ENCODE measurements at regions not wholly inside any gene's neighbourhood (a gene's known extent, or its start where the extent isn't known, plus 50 kb on each side); places are given as distances from the start of the nearest gene placed in this dataset.

DNA sequence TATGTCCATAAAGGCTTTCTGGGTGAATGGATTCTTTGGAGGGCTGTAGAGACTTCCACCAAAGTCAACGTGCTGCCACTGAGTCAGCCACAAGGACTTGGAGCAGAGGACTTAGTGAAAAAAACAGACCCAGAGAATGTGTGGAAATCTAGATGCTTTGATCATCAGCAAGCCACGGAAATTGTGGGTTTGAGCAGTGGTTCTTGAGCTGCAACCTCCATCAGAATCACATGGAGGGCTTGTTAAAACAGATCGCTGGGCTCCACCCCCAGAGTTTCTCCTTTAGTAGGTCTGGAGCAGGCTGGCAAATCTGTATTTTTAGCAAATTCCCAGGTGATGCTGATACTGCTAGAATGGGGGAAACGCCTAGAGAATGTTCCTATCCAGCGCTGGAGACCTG, 95.3 kb downstream of the RBM43 start:
- Mint-ChIP-seq H3K27ac (no peak overlapping the region), H3K4me1 (no peaks in the 10 kb centered on the region), H3K36me3 (no peaks in the 10 kb centered on the region), H3K9me3 (no peaks in the 10 kb centered on the region), H3K4me3 (no peak overlapping the region)
- DNase-seq (ENCODE audit: low spot score in 2 of 2) (no peak), ATAC-seq (no peak)

- H3K4me3 Mint-ChIP-seq, result no peak overlapping the region
- no peak overlapping the region for H3K27ac Mint-ChIP-seq
- H3K9me3 Mint-ChIP-seq, result no peaks in the 10 kb centered on the region
- H3K4me1 Mint-ChIP-seq, result no peaks in the 10 kb centered on the region
- H3K36me3 Mint-ChIP-seq, result no peaks in the 10 kb centered on the region
- ATAC-seq (no peak), DNase-seq (ENCODE audit: low spot score in 2 of 2) (no peak)
Measured at GRCh38 chr2:151165105-151165684, 96.5 kb downstream of the RBM43 start.

DNA sequence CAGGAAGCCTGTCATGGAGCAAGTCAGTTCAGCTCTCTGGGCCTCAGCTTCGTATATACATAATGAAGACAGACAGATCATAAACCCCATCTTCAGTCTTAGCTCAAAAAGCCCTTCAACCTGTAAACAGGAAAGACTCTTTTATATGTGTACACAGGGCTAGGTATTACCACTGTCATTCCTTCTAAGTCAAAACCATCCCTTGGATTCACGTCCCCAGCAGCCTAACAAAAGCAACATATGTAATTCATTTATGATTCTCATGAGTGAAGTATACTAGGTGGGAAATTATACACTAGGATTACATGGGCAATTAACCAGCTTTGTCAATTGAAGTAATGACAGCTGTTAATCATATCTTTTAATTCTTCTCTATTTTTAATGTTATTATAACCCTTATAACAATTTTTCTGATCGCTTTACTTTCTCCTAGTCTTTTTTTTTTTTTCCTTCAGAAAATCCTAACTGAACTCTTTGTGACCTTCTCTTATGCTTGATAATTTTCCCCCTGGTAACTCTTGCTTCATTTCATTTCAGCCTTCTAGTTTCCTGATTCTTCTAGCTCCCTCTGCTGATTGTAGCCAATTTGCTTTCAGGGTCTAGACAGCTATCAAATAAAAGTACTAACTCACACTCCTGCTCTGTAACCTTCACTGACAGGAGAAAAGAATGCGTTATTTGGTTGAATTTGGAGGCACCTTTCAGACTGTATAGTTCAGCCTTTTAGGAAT, 99.7 kb downstream of the RBM43 start:
- H3K27ac Mint-ChIP-seq, result no peak overlapping the region
- H3K9me3 Mint-ChIP-seq, result no peaks in the 10 kb centered on the region
- no peak for ATAC-seq
- H3K4me1 Mint-ChIP-seq, result no peaks in the 10 kb centered on the region
- no peaks in the 10 kb centered on the region for H3K36me3 Mint-ChIP-seq
- H3K4me3 Mint-ChIP-seq, result no peak overlapping the region
- no peak for DNase-seq (ENCODE audit: low spot score in 2 of 2)

GRCh38 chr2:151159109-151159662, 102.5 kb downstream of the RBM43 start:
- no peak overlapping the region for H3K27ac Mint-ChIP-seq
- no peaks in the 10 kb centered on the region for H3K9me3 Mint-ChIP-seq
- H3K36me3 Mint-ChIP-seq, result no peaks in the 10 kb centered on the region
- H3K4me1 Mint-ChIP-seq, result no peaks in the 10 kb centered on the region
- DNase-seq (ENCODE audit: low spot score in 2 of 2) (no peak), ATAC-seq (no peak)
- no peak overlapping the region for H3K4me3 Mint-ChIP-seq

DNA sequence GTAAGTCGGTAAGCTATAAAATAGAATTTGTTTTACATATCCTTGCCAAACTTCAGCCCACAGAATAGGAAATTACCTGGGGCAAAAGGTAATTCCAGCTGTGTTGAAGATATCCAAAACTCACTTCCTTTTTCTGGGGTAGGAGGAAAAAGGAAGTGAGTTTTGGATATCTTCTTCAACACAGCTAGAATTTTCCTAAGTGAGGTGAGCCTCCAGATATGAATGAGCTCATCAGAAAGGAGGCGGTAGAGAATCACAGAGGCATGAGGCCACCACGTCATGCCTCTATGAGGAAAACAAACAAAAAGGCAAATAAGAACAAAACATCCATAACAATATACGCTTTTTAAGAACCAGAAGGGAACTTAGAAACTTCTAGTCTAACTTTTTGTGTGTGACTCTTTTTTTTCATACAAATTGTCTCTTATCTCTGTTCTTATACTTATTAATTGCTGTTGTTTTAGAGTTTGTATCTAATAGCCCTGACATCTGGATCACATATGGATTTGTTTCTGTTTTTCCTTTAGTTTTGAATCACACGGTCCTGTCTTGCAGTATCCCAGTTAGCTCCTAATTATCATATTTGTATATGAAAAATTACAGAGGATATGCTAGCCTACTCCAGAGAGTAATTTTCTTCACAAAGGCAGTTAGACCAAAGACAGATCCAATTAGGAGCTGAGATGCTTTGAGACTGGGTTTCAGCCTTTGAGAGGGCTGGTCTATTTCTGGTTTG, 104.5 kb downstream of the RBM43 start:
- no peak overlapping the region for H3K4me3 Mint-ChIP-seq
- no peaks in the 10 kb centered on the region for H3K9me3 Mint-ChIP-seq
- no peaks in the 10 kb centered on the region for H3K4me1 Mint-ChIP-seq
- ATAC-seq (no peak), DNase-seq (ENCODE audit: low spot score in 2 of 2) (no peak)
- H3K27ac Mint-ChIP-seq, result no peak overlapping the region
- H3K36me3 Mint-ChIP-seq, result no peaks in the 10 kb centered on the region

DNA sequence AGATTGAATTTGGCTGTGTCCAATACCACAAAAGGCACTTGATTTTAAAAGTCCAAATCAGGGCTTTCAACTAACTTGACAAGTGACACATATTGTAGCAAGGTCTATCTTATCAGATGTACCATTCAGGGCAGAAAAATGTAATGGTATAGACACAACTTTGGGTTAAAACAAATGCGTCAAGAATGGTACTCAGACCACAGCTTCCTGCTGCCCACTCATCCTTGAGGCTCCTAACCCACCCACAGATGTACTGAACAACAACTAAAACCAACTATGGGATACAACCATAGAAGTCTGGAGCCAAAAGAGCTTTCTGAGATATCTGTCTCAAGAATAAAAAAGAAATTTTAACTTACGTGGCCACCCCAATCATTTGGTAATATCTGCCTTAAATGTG, 105.2 kb downstream of the RBM43 start:
- Mint-ChIP-seq H3K9me3 (no peaks in the 10 kb centered on the region), H3K4me3 (no peak overlapping the region), H3K27ac (no peak overlapping the region), H3K4me1 (no peaks in the 10 kb centered on the region), H3K36me3 (no peaks in the 10 kb centered on the region)
- ATAC-seq, result peak; percentile 51
- no peak for DNase-seq (ENCODE audit: low spot score in 2 of 2)

DNA sequence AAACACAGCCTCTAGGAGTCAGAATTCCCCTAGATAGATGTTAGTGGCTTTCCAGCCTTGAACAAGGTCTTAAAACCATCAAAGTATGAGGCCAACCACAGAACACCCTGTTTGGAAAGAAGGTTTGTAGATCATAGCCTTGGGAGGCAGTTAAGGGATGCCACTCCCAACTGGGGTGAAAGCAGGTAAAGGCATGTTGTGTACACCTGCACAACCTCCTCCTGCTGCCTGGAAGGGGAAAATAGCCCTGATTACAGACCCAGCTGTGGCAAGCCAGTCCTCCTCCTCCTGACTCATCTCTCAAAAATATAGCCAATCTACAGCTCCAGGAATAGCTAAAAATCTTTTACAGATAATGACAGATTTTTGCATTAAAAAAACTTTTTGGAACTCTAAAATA, 108.1 kb downstream of the RBM43 start:
- no peak overlapping the region for H3K27ac Mint-ChIP-seq
- H3K4me1 Mint-ChIP-seq, result no peaks in the 10 kb centered on the region
- no peak for DNase-seq (ENCODE audit: low spot score in 2 of 2)
- no peak for ATAC-seq
- H3K9me3 Mint-ChIP-seq, result no peaks in the 10 kb centered on the region
- no peak overlapping the region for H3K4me3 Mint-ChIP-seq
- no peaks in the 10 kb centered on the region for H3K36me3 Mint-ChIP-seq

DNA sequence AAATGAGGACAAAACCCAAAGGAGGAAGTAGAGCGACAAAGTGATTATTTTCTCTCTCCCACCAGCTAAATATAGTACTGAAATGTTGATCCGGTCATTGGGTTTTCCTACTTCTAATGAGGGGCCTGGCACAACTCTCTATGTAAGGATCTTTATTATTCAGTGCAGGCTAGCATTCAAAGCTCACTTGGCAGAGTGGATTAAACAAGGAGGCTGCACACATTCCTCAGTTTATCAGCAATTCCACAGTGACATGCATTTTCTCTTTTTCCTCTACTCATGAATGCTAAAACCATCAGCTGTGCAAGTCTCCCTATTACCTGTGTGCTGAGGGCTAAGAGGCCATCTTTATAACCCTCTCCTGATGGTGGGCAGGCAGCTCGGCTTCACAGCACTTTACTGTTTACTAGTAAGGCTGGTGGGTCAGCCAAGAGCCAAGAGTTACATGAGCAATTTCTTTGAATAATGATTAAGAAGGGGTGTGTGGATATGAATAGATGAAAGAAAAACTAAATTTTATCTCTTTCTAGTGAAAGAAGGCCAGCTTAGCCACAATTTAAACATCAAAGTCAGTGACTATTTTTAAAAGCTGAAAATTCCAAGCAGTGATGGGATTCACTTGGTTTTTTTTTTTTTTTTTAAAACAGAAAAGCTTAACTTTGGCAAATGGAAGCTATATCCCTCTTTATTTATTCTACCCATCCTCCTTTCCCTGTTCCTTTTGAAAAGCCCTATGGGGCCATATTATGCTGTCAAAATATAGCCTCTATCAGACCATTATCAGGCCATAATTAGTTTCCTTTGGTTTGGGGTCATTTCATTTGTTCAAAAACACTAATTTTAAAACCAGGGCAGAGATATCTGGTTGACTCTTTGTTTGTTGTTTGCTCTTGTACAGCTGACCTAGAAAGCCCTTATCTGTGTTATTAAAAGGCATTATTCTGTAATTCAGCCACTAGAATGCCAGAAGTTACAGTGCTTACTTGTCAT, 111.0 kb downstream of the RBM43 start:
- Mint-ChIP-seq H3K4me1 (no peaks in the 10 kb centered on the region), H3K9me3 (no peaks in the 10 kb centered on the region), H3K27ac (no peak overlapping the region), H3K4me3 (no peak overlapping the region), H3K36me3 (no peaks in the 10 kb centered on the region)
- DNase-seq (ENCODE audit: low spot score in 2 of 2), result no peak
- ATAC-seq, result no peak

DNA sequence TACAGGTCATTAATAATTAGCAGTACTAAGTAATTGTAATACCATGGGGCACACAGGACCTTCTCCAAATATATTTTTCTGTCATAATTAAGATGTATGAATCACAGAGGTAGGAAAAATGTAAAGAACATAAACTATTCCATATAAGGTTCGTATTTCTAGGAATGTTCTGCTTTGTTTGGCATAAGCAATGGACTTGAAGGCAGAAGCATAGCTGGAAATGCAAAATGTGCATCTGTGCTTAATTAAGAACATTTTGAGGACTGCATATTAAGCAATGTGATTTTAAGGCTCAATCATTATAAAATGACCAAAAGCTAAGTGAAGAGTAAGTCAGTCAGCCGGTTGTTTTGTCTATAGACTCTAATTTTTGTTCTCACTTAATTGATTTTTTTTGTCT, 123.2 kb downstream of the RBM43 start:
- H3K4me1 Mint-ChIP-seq, result no peaks in the 10 kb centered on the region
- no peak for ATAC-seq
- no peak overlapping the region for H3K27ac Mint-ChIP-seq
- DNase-seq (ENCODE audit: low spot score in 2 of 2), result no peak
- H3K4me3 Mint-ChIP-seq, result no peak overlapping the region
- H3K36me3 Mint-ChIP-seq, result no peaks in the 10 kb centered on the region
- H3K9me3 Mint-ChIP-seq, result no peaks in the 10 kb centered on the region

DNA sequence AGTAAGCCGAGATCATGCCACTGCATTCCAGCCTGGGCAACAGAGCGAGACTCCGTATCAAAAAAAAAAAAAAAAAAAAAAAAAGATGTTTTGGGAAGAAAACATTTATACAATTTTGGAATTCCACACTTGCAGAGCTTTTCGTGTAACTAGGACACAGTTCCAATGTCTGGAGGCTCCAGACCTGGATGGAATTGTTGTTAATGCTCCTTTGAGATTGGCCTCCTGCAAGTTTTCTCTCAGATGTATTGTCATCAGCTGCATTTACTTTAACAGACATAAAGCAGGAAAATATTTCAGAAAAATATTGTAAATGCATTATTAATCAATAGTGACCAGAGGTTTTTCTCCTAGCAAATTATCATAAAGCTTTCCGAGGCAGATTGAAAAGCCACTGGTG, 124.1 kb downstream of the RBM43 start:
- Mint-ChIP-seq H3K9me3 (no peaks in the 10 kb centered on the region), H3K36me3 (no peaks in the 10 kb centered on the region), H3K4me1 (no peaks in the 10 kb centered on the region), H3K4me3 (no peak overlapping the region), H3K27ac (no peak overlapping the region)
- ATAC-seq, result no peak
- DNase-seq (ENCODE audit: low spot score in 2 of 2), result no peak

DNA sequence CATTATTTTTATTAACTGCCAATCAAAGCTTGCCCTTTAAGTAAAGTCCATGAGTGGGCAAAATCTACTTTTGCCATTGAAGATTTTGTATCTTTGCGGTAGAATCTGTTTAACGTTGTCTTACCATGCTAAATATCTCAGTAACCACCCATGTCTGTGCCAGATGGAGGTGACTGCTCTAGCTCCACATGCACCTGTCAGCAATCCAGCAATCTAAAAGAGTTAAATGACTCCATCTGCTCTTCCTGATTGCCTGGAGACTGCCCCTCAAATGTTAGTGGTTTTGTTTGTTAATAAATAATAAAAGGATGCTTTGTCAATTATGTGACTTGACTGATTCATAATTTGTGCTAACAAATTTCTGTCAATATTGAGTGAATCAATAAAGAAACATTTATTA, 141.7 kb downstream of the RBM43 start:
- Mint-ChIP-seq H3K4me3 (no peak overlapping the region), H3K27ac (no peak overlapping the region), H3K4me1 (no peaks in the 10 kb centered on the region), H3K9me3 (peaks cover 2% of the 10 kb centered on the region), H3K36me3 (no peaks in the 10 kb centered on the region)
- DNase-seq (ENCODE audit: low spot score in 2 of 2) (no peak), ATAC-seq (no peak)

- DNase-seq (ENCODE audit: low spot score in 2 of 2) (no peak), ATAC-seq (no peak)
- no peaks in the 10 kb centered on the region for H3K36me3 Mint-ChIP-seq
- no peaks in the 10 kb centered on the region for H3K4me1 Mint-ChIP-seq
- no peak overlapping the region for H3K27ac Mint-ChIP-seq
- H3K9me3 Mint-ChIP-seq, result peaks cover 2% of the 10 kb centered on the region
- H3K4me3 Mint-ChIP-seq, result no peak overlapping the region
Measured at GRCh38 chr2:151119374-151119773, 142.3 kb downstream of the RBM43 start.

DNA sequence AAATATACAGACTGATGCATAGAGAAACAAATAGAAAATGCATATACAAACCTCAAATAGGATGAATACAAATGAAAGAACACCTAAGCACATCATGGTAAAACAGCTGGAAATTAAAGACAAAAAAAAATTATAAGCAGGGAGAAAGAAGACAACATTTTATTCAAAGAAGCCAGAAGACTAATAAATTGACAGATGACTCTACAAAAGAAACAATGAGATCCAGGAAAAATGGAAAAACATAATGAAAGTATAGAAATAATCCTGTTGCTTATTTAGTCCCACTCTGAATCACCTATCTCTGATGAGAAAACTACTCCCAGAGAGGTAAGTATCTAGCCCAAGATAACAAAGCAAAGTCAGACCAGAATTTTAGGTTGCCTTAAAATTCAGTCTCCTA, 143.4 kb downstream of the RBM43 start:
- no peak overlapping the region for H3K27ac Mint-ChIP-seq
- H3K9me3 Mint-ChIP-seq, result peaks cover 2% of the 10 kb centered on the region
- no peaks in the 10 kb centered on the region for H3K36me3 Mint-ChIP-seq
- ATAC-seq (no peak), DNase-seq (ENCODE audit: low spot score in 2 of 2) (no peak)
- H3K4me3 Mint-ChIP-seq, result no peak overlapping the region
- no peaks in the 10 kb centered on the region for H3K4me1 Mint-ChIP-seq

- Mint-ChIP-seq H3K9me3 (peaks cover 2% of the 10 kb centered on the region), H3K27ac (no peak overlapping the region)
- no peak for DNase-seq (ENCODE audit: low spot score in 2 of 2)
Measured at GRCh38 chr2:151114874-151115273, 146.8 kb downstream of the RBM43 start.

DNA sequence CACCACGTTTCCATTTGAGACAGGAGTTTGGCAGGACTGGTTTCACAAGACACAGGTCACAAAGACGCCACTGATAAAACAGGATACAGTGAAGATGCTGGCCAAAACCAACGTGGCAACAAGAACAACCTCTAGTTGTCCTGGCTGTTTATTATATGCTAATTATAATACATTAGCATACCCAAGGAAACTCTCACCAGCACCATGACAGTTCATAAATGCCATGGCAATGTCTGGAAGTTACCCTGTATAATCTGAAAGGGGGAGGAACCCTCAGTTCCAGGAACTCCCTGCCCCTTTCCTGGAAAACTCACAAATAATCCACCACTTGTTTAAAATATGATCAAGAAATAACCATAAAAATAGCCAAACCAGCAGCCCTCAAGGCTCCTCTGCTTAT, 148.3 kb downstream of the RBM43 start:
- no peaks in the 10 kb centered on the region for H3K36me3 Mint-ChIP-seq
- no peak overlapping the region for H3K27ac Mint-ChIP-seq
- H3K4me1 Mint-ChIP-seq, result no peaks in the 10 kb centered on the region
- H3K9me3 Mint-ChIP-seq, result peaks cover 2% of the 10 kb centered on the region
- no peak for DNase-seq (ENCODE audit: low spot score in 2 of 2)
- H3K4me3 Mint-ChIP-seq, result no peak overlapping the region
- no peak for ATAC-seq

More at GRCh38 chr2:151114874-151115273, 146.8 kb downstream of the RBM43 start:
- no peaks in the 10 kb centered on the region for H3K4me1 Mint-ChIP-seq
- no peak for ATAC-seq
- H3K4me3 Mint-ChIP-seq, result no peak overlapping the region
- H3K36me3 Mint-ChIP-seq, result no peaks in the 10 kb centered on the region
